ENCODE measurements at regions not wholly inside any gene's neighbourhood (a gene's known extent, or its start where the extent isn't known, plus 50 kb on each side); places are given as distances from the start of the nearest gene placed in this dataset.
"Not testable (repeated sequence)": the region's sequence is repeated elsewhere in the genome, so short reads cannot be mapped to it uniquely, and the experiment has no call there.

DNA sequence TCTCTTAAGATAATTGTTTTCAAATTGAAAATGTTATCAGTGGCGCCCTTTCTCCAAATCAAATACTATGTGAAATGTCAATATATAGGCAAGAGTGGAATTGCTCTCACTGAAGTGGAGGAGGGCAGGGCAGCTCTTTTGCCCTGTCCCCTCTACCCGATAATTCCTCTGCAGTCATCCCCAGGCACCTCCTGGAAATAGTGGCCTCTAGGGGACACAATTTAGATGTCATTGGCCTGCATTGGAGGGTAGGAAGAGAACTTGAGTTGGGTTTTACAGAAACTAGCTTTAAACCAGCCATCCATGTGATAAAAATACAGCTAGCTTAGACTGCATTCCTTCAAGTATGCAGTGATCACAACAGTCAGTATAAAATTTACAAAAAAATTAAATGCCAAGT lies 288.9 kb downstream of the EDEM1 start:
- DNase-seq (ENCODE audit: low read depth in 3 of 3) = no peak

DNA sequence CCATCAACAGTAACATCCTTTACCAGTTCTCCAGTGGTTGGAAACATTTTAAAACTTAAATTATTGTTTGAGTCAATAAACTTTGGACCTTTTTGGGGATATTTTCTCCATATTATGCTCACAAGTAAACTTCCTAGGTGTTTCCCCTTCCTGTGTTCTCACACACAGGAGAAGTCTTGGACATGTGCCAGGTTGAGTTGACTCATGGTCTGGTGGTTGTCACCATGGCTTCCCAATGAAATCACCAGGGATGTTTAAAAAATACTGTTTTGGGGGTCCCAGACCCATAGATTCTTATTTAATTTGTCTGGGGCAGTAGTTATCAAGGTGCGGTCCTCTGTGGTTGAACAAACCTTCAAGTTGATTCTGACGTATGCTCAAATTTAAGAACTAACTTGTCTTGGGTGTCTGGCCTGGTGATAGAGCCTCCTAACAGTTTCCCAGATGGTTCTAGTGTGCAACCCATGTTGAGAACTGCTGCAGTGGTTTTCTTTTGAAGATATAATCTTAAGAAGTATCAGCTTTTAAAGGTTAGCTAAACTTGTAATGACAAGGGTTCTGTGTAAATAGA lies 291.8 kb downstream of the EDEM1 start:
- no peak for DNase-seq (ENCODE audit: low read depth in 3 of 3)

- no peak for DNase-seq (ENCODE audit: low read depth in 3 of 3)
Observed at GRCh38 chr3:5480190-5480589, 292.7 kb downstream of the EDEM1 start.

- DNase-seq (ENCODE audit: low read depth in 3 of 3) = no peak
Observed at GRCh38 chr3:5485427-5485826, 297.9 kb downstream of the EDEM1 start.

DNA sequence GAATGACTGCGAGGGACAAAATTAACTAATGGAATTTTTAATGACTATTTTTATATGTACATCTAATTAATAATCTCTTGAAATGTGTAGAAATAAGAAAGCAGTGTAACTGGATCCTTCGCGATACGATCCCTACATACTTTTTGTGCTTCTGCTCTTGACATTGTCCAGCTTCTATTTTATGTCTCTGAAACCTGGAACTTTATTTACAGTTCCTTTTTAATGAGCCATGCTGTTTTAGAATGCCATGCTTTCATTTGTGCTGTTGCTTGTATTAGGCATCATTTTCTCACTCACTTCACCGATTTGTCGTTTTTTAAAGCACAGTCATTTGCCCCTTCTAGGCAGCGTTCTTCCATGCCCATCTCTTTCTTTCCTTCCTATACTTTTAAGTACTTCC lies 301.3 kb downstream of the EDEM1 start:
- no peak for DNase-seq (ENCODE audit: low read depth in 3 of 3)

- DNase-seq (ENCODE audit: low read depth in 3 of 3) = no peak
Observed at GRCh38 chr3:5489536-5489935, 302.0 kb downstream of the EDEM1 start.

DNA sequence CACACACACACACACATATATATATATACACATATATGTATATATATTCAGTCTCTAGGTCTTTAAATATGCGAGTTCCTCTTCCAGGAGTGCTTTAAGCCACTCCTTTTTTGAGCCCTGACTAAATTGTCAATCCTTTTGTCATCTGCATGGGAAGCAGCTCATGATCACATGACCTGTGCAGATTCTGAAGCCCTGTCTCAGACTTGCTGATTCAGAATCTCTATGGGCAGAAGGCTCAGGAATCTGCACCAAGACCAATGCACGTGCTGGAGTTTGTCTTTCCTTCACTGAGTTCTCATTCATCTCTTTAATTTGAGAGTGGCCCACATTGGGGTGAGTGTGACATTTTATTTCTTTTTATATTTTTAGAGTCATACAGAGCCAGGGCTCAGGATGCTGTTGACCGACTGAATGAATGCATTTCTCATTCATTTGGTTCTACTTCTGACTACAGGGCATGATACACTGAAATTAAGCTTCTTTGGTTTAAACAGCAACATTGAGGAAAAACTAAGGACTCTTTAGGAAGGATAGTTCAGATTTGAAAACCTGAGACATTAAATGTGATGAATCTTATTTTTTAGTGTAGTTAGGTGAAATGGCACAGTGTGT lies 307.5 kb downstream of the EDEM1 start:
- no peak for DNase-seq (ENCODE audit: low read depth in 3 of 3)

DNA sequence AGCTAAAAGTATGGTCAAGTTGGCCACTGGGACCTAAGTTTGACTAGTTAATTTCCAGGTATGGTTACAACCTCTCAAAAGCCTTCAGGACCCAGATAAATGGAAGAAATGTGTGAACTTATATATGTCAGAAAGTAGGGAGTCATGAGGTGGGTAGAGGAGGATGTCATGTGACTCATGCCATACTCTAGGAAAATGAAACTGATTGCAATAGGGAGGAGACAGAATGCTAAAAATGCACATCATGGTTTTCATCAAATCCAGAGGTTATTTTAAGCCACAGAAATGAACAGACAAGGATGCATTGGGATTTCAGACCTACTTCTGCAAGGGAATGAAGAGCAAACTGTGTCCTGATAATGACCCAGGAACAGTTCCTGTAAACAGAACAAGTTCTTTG lies 310.0 kb downstream of the EDEM1 start:
- DNase-seq (ENCODE audit: low read depth in 3 of 3) = no peak

DNA sequence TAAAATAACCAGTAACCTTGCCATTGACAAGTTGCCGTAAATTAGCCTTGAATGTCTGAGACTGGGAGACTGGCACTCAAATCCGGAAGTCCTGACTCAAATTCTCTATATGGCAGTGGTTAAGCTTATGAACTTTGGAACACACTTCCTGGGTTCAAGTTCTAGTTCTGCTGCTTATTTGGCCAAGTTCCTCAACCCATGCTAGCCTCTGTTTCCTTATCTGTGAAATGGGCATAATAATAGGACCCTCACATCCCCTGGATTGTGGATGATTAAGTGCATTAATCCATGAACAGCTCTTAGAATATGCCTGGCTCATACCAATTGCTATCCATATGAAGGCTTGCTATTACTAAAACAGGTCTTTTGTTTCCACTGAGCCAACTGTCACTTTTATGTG lies 311.5 kb downstream of the EDEM1 start:
- DNase-seq (ENCODE audit: low read depth in 3 of 3) = no peak

DNA sequence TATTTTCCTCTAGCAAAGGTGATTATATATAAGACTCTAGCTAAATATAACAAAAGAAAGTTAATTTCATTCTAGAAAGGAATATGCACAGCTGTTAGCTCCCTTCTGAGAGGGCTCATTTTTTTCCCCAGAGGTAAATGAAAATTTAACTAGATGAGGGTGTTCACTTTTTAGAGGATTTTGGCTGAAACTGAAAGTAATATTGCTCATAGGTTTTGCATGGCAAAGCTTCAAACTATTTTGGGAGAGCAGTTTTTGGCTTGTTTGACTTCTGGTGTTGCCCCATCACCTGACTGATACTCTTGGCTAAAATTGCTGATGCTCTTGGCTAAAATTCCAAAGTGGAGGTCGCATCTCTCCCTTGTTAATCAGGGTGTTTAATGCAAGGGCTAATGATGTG lies 311.9 kb downstream of the EDEM1 start:
- DNase-seq (ENCODE audit: low read depth in 3 of 3) = no peak

DNA sequence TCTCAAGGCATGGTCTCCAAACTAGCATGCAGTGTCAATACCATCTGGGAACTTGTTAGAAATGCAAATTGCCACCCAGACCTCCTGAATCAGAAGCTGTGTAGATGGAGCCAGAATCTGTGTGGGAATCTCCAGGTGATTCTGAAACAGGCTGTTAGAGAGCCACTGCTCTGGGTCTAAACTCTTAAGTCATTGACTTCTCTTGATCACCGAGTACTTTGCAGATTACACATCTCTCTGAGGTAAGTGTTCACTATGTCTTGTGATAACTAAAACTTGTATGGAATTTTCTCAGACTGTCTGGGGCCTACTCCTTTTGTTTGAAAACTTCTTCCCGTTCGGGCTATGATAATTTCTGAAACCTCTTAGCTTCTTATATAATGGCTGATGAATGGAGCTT lies 315.6 kb downstream of the EDEM1 start:
- no peak for DNase-seq (ENCODE audit: low read depth in 3 of 3)

DNA sequence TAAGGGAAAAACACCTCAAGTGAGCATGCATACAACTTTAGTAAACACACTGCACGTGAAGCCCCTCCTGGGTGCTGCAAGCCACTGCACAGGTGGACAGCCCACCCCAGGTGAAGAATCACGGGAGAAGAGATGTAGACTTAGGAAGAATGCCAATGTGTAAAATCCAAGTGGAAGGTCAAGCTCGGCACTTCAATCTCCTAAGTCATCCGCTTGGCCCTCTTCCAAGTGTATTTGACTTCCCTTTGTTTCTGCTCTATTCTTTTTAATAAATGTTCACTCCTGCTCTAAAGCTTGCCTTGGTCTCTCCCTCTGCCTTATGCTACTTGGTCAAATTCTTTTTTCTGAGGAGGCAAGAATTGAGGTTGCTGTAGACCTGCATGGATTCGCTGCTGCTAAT lies 316.6 kb downstream of the EDEM1 start:
- DNase-seq (ENCODE audit: low read depth in 3 of 3) = no peak

DNA sequence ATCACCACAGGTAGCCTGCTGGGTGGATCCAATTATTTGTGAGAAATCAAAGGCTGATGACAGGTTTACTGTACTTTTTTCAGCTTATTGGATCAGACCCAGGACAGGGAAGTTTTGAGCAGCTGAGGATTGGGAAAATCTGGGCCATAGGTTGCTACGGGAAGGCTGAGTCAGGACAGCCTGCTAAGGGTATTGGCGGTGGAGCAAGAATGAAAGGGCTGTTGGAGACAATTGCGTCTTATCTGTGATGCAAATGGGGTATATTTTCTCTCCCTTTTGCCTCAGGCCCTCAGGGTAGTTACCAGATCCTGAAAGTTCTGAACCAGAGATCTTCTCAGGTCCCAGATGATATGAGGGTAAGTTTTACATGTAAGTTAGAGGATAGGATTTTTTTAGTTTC lies 317.7 kb downstream of the EDEM1 start:
- DNase-seq (ENCODE audit: low read depth in 3 of 3) = no peak

GRCh38 chr3:5505997-5506396 lies 318.5 kb downstream of the EDEM1 start:
- no peak for DNase-seq (ENCODE audit: low read depth in 3 of 3)

DNA sequence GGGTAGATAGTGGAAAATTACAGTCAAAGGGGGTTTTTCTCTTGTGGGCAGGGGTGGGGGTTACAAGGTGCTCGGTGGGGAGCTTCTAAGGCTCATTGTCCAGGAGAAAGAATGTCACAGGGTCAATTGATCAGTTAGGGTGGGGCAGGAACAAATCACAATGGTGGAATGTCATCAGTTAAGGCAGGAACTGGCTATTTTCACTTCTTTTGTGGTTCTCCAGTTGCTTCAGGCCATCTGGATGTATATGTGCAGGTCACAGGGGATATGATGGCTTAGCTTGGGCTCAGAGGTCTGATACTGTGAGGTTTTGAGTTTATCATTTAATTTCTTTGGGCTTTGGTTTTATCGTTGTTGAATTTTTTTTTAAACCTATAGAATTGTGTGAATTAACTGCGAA lies 321.4 kb downstream of the EDEM1 start:
- not testable (repeated sequence) for DNase-seq (ENCODE audit: low read depth in 3 of 3)

- no peak for DNase-seq (ENCODE audit: low read depth in 3 of 3)
Observed at GRCh38 chr3:5510300-5510699, 322.8 kb downstream of the EDEM1 start.

DNA sequence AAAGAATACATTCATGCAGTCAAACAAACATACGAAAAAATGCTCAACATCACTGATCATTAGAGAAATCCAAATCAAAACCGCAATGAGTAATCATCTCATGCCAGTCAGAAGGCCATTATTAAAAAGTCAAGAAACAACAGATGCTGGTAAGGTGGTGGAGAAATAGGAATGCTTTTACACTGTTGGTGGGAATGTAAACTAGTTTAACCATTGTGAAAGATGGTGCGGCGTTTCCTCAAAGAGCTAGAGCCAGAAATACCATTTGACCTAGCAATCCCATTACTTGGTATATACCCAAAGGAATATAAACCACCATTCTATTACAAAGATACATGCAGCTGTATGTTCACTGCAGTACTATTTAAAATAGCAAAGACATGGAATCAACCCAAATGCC lies 330.4 kb downstream of the EDEM1 start:
- DNase-seq (ENCODE audit: low read depth in 3 of 3) = no peak

- no peak for DNase-seq (ENCODE audit: low read depth in 3 of 3)
Observed at GRCh38 chr3:5520237-5520636, 332.7 kb downstream of the EDEM1 start.

- no peak for DNase-seq (ENCODE audit: low read depth in 3 of 3)
Observed at GRCh38 chr3:5523125-5523524, 335.6 kb downstream of the EDEM1 start.

DNA sequence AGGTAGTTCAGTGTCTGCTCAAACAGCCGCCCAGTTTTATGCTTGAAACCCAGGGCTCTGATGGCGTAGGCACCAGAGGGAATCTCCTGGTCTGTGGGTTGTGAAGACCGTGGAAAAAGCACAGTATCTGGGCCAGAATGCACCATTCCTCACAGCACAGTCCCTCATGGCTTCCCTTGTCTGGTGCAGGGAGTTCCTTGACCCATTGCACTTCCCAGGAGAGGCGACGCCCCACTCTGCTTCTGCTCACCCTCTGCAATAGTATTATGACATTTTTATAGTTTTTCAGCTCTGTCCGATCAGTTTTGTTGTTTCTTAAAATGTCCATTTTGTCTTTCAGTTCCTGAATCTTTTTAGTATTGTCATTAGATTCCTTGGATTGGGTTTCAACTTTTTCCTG lies 343.5 kb downstream of the EDEM1 start:
- no peak for DNase-seq (ENCODE audit: low read depth in 3 of 3)

GRCh38 chr3:5531741-5532290 lies 344.3 kb downstream of the EDEM1 start:
- no peak for DNase-seq (ENCODE audit: low read depth in 3 of 3)

GRCh38 chr3:5540532-5540931 lies 353.0 kb downstream of the EDEM1 start:
- no peak for DNase-seq (ENCODE audit: low read depth in 3 of 3)

DNA sequence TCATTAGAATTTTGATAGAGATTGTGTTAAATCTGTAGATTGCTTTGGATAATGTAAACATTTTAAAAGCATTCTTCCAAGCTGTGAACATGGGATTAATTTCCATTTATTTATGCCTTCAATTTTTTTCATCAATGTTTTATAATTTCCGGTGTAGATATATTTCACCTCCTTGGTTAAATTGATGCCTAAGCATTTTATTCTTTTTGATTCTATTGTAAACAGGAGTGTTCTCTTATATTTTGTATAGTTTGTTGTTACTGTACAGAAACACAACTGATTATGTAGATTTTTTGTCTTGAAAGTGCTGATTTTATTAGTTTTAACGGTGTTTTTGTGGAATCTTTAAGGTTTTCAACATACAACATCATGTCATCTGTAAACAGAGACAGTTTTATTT lies 355.0 kb downstream of the EDEM1 start:
- no peak for DNase-seq (ENCODE audit: low read depth in 3 of 3)

DNA sequence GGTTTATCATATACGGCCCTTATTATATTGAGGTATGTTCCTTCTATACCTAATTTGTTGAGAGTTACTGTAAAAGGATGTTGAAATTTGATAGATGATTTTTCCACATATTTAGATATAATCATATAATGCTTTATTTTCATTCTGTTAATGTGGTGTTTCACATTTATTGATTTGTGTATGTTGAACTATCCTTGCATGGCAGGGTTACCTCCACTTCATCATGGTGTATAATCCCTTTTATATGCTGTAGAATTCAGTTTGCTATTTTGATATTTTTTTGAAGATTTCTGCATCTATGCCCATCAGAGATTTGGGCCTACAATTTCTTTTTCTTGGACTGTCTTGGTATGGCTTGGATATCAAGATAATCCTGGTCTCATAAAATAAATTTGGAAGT lies 355.5 kb downstream of the EDEM1 start:
- DNase-seq (ENCODE audit: low read depth in 3 of 3) = no peak

All from stimulated activated CD4-positive, alpha-beta T cell treated with anti-CD3 and anti-CD28 coated beads, TNF-alpha, amount 100 ng/mL, for 24 hours (primary cell).